A673 (cell line): ENCODE measurements at regions not wholly inside any gene's neighbourhood (a gene's known extent, or its start where the extent isn't known, plus 50 kb on each side); places are given as distances from the start of the nearest gene placed in this dataset.

Experiments used
- BruUV-seq: library from RNA; stranded (reverse); fragments of 400-500 nt; replicated peaks from 2 replicates; lab custom pipeline; 2021; lab: Mats Ljungman, UMichigan
- CTCF ChIA-PET: fragments of 300-600 bp; sonication (Branson Sonifier 250); formaldehyde crosslinking; loops from one replicate; lab custom pipeline; 2022; ENCODE audit warnings: antibody characterized with exemption; lab: Charles Lee
- POLR2A ChIA-PET: fragments of 300-600 bp; sonication (Branson Sonifier 250); formaldehyde crosslinking; loops from one replicate; lab custom pipeline; 2022; ENCODE audit warnings: antibody characterized with exemption; ENCODE audit not compliant: low non-redundant PET; lab: Charles Lee
- DNase-seq: peaks from one replicate; pipeline ENCODE4 v3.0.0-alpha.2; 2015; ENCODE audit warnings: low spot score
- H3K27ac ChIP-seq: fragments of 200-600 bp; sonication (generic); 2 replicates; pipeline ENCODE4 v1.5.1; 2016; ENCODE audit warnings: mixed run types, low read depth, mild to moderate bottlenecking, mixed read lengths, antibody characterized with exemption, low read length; ENCODE audit not compliant: poor library complexity, severe bottlenecking
- H3K27me3 ChIP-seq: fragments of 200-600 bp; sonication (generic); replicated peaks from 2 replicates; pipeline ENCODE4 v1.6.1; 2017; ENCODE audit warnings: mixed run types, low read depth, mild to moderate bottlenecking, mixed read lengths, antibody characterized with exemption, low read length; ENCODE audit not compliant: insufficient read depth, poor library complexity
- H3K36me3 ChIP-seq: fragments of 200-600 bp; sonication (generic); 2 replicates; pipeline ENCODE4 v1.6.1; 2016; ENCODE audit warnings: mixed run types, mild to moderate bottlenecking, mixed read lengths, antibody characterized with exemption, low read length; ENCODE audit not compliant: insufficient read depth, poor library complexity, severe bottlenecking
- H3K4me1 ChIP-seq: fragments of 200-600 bp; sonication (generic); 2 replicates; pipeline ENCODE4 v1.6.1; 2017; ENCODE audit warnings: mixed run types, mild to moderate bottlenecking, mixed read lengths, antibody characterized with exemption, low read length; ENCODE audit not compliant: insufficient read depth, poor library complexity, severe bottlenecking
- H3K4me3 ChIP-seq: fragments of 200-600 bp; sonication (generic); 2 replicates; pipeline ENCODE4 v1.5.1; 2016; ENCODE audit warnings: low read depth, mixed run types, mild to moderate bottlenecking, mixed read lengths, low read length; ENCODE audit not compliant: poor library complexity, severe bottlenecking
- H3K9me3 ChIP-seq: fragments of 200-600 bp; sonication (generic); 2 replicates; pipeline ENCODE4 v1.6.1; 2016; ENCODE audit warnings: mixed run types, low read depth, mild to moderate bottlenecking, mixed read lengths, antibody characterized with exemption, low read length; ENCODE audit not compliant: poor library complexity, severe bottlenecking
- CTCF ChIP-seq: fragments of 300-800, 200-600 bp; sonication (generic); conservative IDR thresholded peaks from 2 replicates; pipeline ENCODE4 v1.5.1; 2017; ENCODE audit warnings: low read depth, mild to moderate bottlenecking, antibody characterized with exemption, low read length, moderate library complexity, mixed read lengths
- EZH2 ChIP-seq: fragments of 200-600 bp; sonication (generic); IDR thresholded peaks from 2 replicates; pipeline ENCODE4 v1.6.1; 2017; ENCODE audit warnings: borderline replicate concordance, low read depth, mild to moderate bottlenecking, mixed read lengths, antibody characterized with exemption, low read length; ENCODE audit not compliant: poor library complexity, severe bottlenecking
- intact Hi-C: fragments of 100-400 bp; cut with micrococcal nuclease; formaldehyde crosslinking; loops from one replicate; pipeline ENCODE4 v1.10.0; 2022; ENCODE audit not compliant: unreplicated experiment

GRCh38 chr2:6664332-6665061 is 201.2 kb downstream of the CMPK2 start:
- H3K9me3 ChIP-seq = no peaks in the 10 kb centered on the region
- H3K4me3 ChIP-seq = no peak overlapping the region
- H3K4me1 ChIP-seq = no peaks in the 10 kb centered on the region
- no TSS peak for BruUV-seq
- DNase-seq = no peak
- H3K27ac ChIP-seq = no peak overlapping the region
- TF ChIP-seq CTCF (no peak), EZH2 (no peak)
- POLR2A ChIA-PET = no interaction called here
- no peaks in the 10 kb centered on the region for H3K27me3 ChIP-seq
- CTCF ChIA-PET = no interaction called here
- H3K36me3 ChIP-seq = no peaks in the 10 kb centered on the region
- intact Hi-C loops = no loop called here

- no peak overlapping the region for H3K27ac ChIP-seq
- intact Hi-C loops = no loop called here
- BruUV-seq = no TSS peak
- ChIA-PET CTCF (no interaction called here), POLR2A (no interaction called here)
- TF ChIP-seq EZH2 = no peak
- no peak for TF ChIP-seq CTCF
- H3K36me3 ChIP-seq = no peaks in the 10 kb centered on the region
- no peak overlapping the region for H3K4me3 ChIP-seq
- DNase-seq = no peak
- no peaks in the 10 kb centered on the region for H3K27me3 ChIP-seq
- H3K4me1 ChIP-seq = no peaks in the 10 kb centered on the region
- H3K9me3 ChIP-seq = no peaks in the 10 kb centered on the region
Measured at GRCh38 chr2:6665093-6666045, 200.3 kb downstream of the CMPK2 start.

- DNase-seq = no peak
- CTCF ChIA-PET = no interaction called here
- TF ChIP-seq EZH2 = no peak
- no peak for TF ChIP-seq CTCF
Measured at GRCh38 chr2:6667326-6667725, 198.4 kb downstream of the CMPK2 start.

More at GRCh38 chr2:6667326-6667725, 198.4 kb downstream of the CMPK2 start:
- H3K4me3 ChIP-seq = no peak overlapping the region
- no peaks in the 10 kb centered on the region for H3K36me3 ChIP-seq
- no TSS peak for BruUV-seq
- POLR2A ChIA-PET = no interaction called here
- H3K27me3 ChIP-seq = no peaks in the 10 kb centered on the region
- intact Hi-C loops = no loop called here
- H3K27ac ChIP-seq = no peak overlapping the region
- no peaks in the 10 kb centered on the region for H3K9me3 ChIP-seq
- no peaks in the 10 kb centered on the region for H3K4me1 ChIP-seq
